ENCODE measurements at regions not wholly inside any gene's neighbourhood (a gene's known extent, or its start where the extent isn't known, plus 50 kb on each side); places are given as distances from the start of the nearest gene placed in this dataset.

DNA sequence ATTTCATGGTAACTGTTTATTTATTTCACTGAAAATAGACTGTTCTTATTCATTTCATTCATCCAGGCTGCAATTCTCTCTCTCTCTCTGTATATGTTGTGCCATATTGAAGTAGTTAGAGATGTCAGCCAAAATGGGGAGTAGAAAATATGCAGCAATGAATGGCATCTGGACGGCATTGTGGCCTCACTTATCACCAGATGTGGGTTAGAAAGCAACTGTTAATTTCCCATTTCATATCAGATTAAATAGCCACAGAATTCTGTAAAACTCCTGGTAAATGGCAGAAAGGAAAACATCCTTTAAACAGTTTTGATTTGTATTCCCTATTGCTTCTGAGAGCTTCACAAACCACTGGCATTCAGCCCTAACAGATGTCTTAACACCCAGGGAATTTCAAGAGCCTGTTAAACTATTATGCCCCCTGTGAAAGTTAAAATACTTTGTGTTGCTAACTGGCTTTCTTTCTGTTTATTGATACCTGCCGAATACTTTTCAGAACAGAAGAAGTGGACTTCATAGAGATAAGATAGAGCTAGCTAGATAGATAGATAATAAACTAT is 1763.3 kb upstream of the MIR17HG start:
- no peak for DNase-seq (ENCODE audit: low read depth)

GRCh38 chr13:89602655-89603054 is 1744.8 kb upstream of the MIR17HG start:
- no peak for DNase-seq (ENCODE audit: low read depth)

DNA sequence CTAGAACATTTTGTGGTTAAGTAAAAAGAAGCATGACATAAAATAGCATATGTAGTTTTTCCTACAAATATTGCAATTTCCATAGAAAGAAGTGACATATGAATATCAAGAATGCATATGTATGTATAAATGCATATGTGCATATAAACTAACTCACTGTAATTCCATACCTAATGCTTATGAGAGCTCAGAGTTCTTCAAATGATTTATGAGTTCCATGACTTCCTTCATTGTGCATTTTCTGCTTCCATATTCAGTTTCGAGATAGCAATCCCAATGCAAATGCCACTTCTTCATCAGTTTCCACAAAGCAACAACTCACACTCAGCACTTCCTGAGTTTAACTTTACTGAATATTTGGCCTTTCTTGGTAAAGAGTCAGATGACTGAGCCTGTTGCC is 1744.3 kb upstream of the MIR17HG start:
- no peak for DNase-seq (ENCODE audit: low read depth)

- no peak for DNase-seq (ENCODE audit: low read depth)
Observed at GRCh38 chr13:89609318-89609717, 1738.2 kb upstream of the MIR17HG start.

- DNase-seq (ENCODE audit: low read depth) = no peak
Observed at GRCh38 chr13:89610331-89610730, 1737.2 kb upstream of the MIR17HG start.

DNA sequence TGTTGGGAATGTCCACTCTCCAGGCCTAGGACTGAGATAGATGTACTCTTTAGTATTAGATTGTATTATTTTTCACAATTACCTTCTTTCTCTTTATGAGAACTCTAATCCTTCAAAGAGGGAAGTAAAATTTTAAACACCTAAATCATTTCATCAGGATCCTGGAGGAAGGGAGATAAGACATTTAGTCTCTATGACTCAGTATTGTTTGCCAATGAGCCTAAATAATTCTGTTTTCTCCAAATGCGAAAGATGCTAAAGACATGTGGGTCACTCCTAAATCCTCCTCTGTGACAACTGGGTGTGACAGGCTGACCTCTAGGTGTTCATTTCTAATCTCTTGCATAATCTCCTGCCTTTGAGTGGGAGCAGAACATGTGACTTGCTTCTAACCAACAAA is 1736.6 kb upstream of the MIR17HG start:
- DNase-seq (ENCODE audit: low read depth) = no peak

GRCh38 chr13:89627996-89628395 is 1719.5 kb upstream of the MIR17HG start:
- DNase-seq (ENCODE audit: low read depth) = peak; percentile 8

DNA sequence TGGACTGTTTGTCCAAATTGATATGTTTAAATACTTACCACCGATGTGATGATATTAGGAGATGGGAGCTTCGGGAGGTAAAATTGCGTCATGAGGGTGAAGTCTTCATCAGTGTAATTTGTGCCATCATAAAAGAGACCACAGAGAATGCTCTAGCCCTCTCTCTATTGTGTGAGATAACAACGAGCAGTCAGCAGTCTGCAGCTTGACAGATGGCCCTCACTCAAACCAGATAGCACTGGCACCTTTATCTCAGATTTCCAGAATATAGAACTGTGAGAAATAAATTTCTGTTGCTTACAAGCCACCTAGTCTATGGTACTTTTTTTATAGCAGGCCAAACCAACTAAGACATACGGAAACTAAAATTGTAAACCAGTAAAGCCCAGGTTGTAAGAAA is 1718.9 kb upstream of the MIR17HG start:
- DNase-seq (ENCODE audit: low read depth) = no peak

GRCh38 chr13:89650226-89650625 is 1697.3 kb upstream of the MIR17HG start:
- DNase-seq (ENCODE audit: low read depth) = no peak

- no peak for DNase-seq (ENCODE audit: low read depth)
Observed at GRCh38 chr13:89660752-89661151, 1686.7 kb upstream of the MIR17HG start.

- no peak for DNase-seq (ENCODE audit: low read depth)
Observed at GRCh38 chr13:89673789-89674311, 1673.6 kb upstream of the MIR17HG start.

DNA sequence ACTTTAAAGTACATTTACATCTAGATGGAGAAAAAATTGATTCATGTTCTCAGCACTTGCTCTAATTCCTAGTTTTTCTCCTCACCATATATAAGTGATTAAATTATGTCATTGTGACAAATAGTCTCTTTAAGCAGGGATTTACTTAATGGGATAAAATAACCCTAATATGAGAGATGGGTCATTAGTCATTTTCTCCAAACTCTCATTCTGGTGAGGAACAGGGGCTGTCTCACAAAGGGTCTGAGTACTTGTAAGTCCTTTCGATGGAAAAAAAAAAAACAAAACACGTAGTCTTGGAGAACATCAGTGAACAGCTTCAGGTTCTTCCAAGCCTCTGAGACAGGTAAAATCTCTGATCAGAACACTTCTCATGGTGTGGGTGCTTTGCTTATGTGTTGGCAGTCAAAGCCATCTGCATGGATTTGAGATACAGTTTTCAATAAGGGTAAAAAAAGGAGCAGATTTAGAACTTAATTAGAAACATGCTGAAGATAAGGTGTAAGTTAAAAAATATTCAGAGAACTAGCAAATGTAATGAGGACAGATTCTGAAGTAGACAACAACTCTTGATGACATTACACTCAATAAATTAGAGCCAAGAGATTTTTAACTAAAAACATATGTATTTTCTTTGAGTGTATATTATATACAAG is 1668.9 kb upstream of the MIR17HG start:
- no peak for DNase-seq (ENCODE audit: low read depth)

GRCh38 chr13:89684896-89685295 is 1662.6 kb upstream of the MIR17HG start:
- no peak for DNase-seq (ENCODE audit: low read depth)

DNA sequence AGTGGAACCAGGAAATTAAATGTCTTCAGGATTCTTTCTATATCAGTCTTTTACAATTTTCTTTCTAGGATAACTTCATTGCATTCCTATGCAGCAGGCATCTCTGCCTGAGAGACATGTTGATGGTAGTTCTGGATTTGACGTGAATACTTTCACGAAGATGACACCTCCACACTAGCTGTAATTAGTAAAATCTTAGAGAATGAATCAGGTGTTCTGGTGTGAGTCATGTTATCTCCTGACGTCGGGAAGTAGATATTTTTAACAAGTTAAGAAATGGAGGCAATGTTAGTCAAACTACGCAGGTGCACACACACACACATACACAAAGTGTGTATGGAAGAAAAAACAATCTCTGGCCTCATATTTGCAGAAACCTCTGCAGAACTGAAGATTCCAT is 1661.3 kb upstream of the MIR17HG start:
- DNase-seq (ENCODE audit: low read depth) = no peak

DNA sequence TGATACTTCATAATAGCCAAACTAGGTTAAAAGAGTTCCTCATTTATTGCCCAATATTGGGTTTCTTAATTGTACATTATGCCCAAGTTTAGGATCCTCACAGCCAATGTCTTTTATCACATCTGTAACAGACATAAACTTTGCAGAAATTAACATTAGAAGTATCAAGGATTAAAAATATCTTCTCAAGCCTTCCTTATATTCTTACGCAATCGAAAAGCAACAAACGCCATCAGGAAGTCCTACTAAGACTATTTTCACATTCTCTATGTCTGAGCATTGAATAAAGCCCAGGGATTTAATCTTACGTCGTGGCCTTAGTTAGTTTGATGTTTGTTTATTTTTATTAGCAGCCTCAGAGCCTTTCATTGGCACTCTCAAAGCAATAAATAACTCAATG is 1660.4 kb upstream of the MIR17HG start:
- DNase-seq (ENCODE audit: low read depth) = no peak

- no peak for DNase-seq (ENCODE audit: low read depth)
Observed at GRCh38 chr13:89688918-89689317, 1658.6 kb upstream of the MIR17HG start.

- DNase-seq (ENCODE audit: low read depth) = no peak
Observed at GRCh38 chr13:89694451-89694850, 1653.0 kb upstream of the MIR17HG start.

- DNase-seq (ENCODE audit: low read depth) = no peak
Observed at GRCh38 chr13:89695343-89696257, 1651.9 kb upstream of the MIR17HG start.

GRCh38 chr13:89701913-89702312 is 1645.6 kb upstream of the MIR17HG start:
- no peak for DNase-seq (ENCODE audit: low read depth)

- no peak for DNase-seq (ENCODE audit: low read depth)
Observed at GRCh38 chr13:89704040-89704439, 1643.4 kb upstream of the MIR17HG start.

DNA sequence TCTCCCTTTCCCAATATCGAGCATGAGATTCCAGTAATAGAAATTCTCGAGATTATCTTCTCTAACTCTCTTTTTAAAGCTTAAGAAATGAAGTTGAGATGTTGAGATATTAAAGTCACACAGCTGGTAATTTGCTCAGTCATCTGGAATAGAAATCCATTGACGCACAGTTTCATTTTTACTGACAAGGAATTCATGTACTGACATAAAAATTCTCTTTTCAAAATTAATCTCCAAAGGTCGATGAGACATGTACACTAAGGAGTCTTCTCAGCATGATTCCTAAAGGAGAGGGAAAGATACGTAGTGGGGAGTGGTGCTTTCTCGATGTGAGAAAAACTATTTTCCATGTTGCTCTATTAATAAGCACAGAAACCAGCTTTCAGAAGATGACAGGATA is 1639.5 kb upstream of the MIR17HG start:
- DNase-seq (ENCODE audit: low read depth) = no peak

DNA sequence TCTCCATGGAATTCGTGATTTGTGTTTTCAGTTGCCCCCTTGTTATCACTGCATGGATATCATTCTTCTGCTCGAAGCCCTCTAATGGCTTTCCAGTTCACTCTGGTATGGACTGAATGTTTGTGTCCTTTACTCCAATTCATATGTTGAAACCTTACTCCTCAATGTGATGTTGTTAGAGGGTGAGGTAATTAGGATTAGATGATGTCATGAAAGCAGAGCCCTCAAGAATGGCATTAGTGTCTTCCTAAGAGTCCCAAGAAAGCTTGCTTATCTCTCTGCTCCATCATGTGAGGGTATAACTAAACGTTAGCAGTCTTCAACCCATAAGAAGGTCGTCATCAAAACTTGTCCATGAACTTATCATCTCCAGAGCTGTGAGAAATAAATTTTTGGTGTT is 1626.3 kb upstream of the MIR17HG start:
- DNase-seq (ENCODE audit: low read depth) = no peak
